Panc1 (cell line): ENCODE measurements at regions not wholly inside any gene's neighbourhood (a gene's known extent, or its start where the extent isn't known, plus 50 kb on each side); places are given as distances from the start of the nearest gene placed in this dataset.

ENCODE experiments used
- ATAC-seq: fragments of 200-7000 bp; cut with Tn5 transposase; 2 replicates; pipeline ENCODE4 v1.9.1; 2020; ENCODE audit warnings: mild to moderate bottlenecking, moderate library complexity
- BruUV-seq: library from RNA; stranded (reverse); fragments of 400-500 nt; replicated peaks from 2 replicates; lab custom pipeline; 2021; lab: Mats Ljungman, UMichigan
- CTCF ChIA-PET: fragments of 300-600 bp; sonication (Branson Sonifier 250); formaldehyde crosslinking; loops from one replicate; lab custom pipeline; 2022; ENCODE audit warnings: antibody characterized with exemption; lab: Charles Lee
- POLR2A ChIA-PET: fragments of 300-600 bp; sonication (Branson Sonifier 250); formaldehyde crosslinking; loops from one replicate; lab custom pipeline; 2022; ENCODE audit warnings: antibody characterized with exemption; lab: Charles Lee
- DNase-seq: peaks from one replicate; pipeline ENCODE4 v3.0.0-alpha.2; 2010; ENCODE audit warnings: low read depth, low spot score
- H3K27ac ChIP-seq: 2 replicates; pipeline ENCODE4 v1.5.1; 2011; ENCODE audit warnings: mild to moderate bottlenecking, low read length, inconsistent platforms
- H3K27me3 ChIP-seq: fragments of 200-500 bp; sonication (Bioruptor generic); 2 replicates; pipeline ENCODE4 v1.6.0; 2014; ENCODE audit warnings: low read length, inconsistent platforms; ENCODE audit not compliant: control insufficient read depth, insufficient read depth
- H3K36me3 ChIP-seq: fragments of 200-500 bp; sonication (Bioruptor generic); 2 replicates; pipeline ENCODE4 v1.5.1; 2014; ENCODE audit warnings: inconsistent platforms, mild to moderate bottlenecking, low read length, moderate library complexity; ENCODE audit not compliant: control insufficient read depth, insufficient read depth
- H3K4me1 ChIP-seq: 2 replicates; pipeline ENCODE4 v1.5.1; 2011; ENCODE audit warnings: inconsistent platforms, mild to moderate bottlenecking, low read length, moderate library complexity; ENCODE audit not compliant: control insufficient read depth, insufficient read depth
- H3K4me3 ChIP-seq, 2 experiments: 2 replicates each; pipeline ENCODE4 v1.5.1; 2011 to 2012; ENCODE audit warnings: low read depth in 2 of 2, low read length in 2 of 2, mild to moderate bottlenecking in 2 of 2, inconsistent platforms in 1 of 2, moderate library complexity in 1 of 2
- H3K9me3 ChIP-seq: fragments of 200-500 bp; sonication (Bioruptor generic); 2 replicates; pipeline ENCODE4 v1.5.1; 2014; ENCODE audit warnings: low read depth, mild to moderate bottlenecking, inconsistent platforms, low read length, moderate library complexity; ENCODE audit not compliant: control insufficient read depth, insufficient read depth
- POLR2AphosphoS5 ChIP-seq: IDR thresholded peaks from 2 replicates; pipeline ENCODE4 v1.6.1; 2012; ENCODE audit warnings: mild to moderate bottlenecking, low read depth, low read length, moderate library complexity
- SIN3A ChIP-seq: IDR thresholded peaks from 2 replicates; pipeline ENCODE4 v1.6.1; 2012; ENCODE audit warnings: low read depth, mild to moderate bottlenecking, low read length, moderate library complexity, borderline replicate concordance; ENCODE audit not compliant: insufficient read depth
- TCF7L2 ChIP-seq: IDR thresholded peaks from 2 replicates; pipeline ENCODE4 v1.6.1; 2011; ENCODE audit warnings: mild to moderate bottlenecking, low read depth, low read length, inconsistent platforms
- in situ Hi-C: cut with HindIII; loops from 2 replicates; pipeline ENCODE4 v1.10.0; 2016; ENCODE audit warnings: low sequenced_read_pairs, low pct_unique_long_range_greater_than_20kb
- intact Hi-C: fragments of 100-400 bp; cut with micrococcal nuclease; formaldehyde crosslinking; loops from one replicate; pipeline ENCODE4 v1.10.0; 2022; ENCODE audit not compliant: unreplicated experiment
- TF ChIP-seq, protein P1 (sequence below): fragments of 450-650 bp; IDR thresholded peaks from 2 replicates; pipeline ENCODE4 v1.5.1; 2017; ENCODE audit warnings: mild to moderate bottlenecking
- TF ChIP-seq, protein P2 (sequence below), 2 experiments: IDR thresholded peaks; 2 replicates each; pipeline ENCODE4 v1.6.1; 2011 to 2012; ENCODE audit warnings: low read depth in 2 of 2, control low read depth in 1 of 2, low read length in 1 of 2, mild to moderate bottlenecking in 1 of 2, moderate library complexity in 1 of 2; ENCODE audit not compliant: insufficient read depth in 1 of 2

- Histone ChIP-seq H3K4me3 (no peak overlapping the region), H3K9me3 (no peaks in the 10 kb centered on the region), H3K27me3 (peaks cover 23% of the 10 kb centered on the region), H3K27ac (no peak overlapping the region), H3K36me3 (no peaks in the 10 kb centered on the region), H3K4me1 (no peaks in the 10 kb centered on the region)
- intact Hi-C loops, result no loop called here
- ATAC-seq (no peak), DNase-seq (no peak)
- BruUV-seq, result no TSS peak
- TF ChIP-seq TCF7L2, result no peak
- no peak for TF ChIP-seq POLR2AphosphoS5
- TF ChIP-seq, protein P1, sequence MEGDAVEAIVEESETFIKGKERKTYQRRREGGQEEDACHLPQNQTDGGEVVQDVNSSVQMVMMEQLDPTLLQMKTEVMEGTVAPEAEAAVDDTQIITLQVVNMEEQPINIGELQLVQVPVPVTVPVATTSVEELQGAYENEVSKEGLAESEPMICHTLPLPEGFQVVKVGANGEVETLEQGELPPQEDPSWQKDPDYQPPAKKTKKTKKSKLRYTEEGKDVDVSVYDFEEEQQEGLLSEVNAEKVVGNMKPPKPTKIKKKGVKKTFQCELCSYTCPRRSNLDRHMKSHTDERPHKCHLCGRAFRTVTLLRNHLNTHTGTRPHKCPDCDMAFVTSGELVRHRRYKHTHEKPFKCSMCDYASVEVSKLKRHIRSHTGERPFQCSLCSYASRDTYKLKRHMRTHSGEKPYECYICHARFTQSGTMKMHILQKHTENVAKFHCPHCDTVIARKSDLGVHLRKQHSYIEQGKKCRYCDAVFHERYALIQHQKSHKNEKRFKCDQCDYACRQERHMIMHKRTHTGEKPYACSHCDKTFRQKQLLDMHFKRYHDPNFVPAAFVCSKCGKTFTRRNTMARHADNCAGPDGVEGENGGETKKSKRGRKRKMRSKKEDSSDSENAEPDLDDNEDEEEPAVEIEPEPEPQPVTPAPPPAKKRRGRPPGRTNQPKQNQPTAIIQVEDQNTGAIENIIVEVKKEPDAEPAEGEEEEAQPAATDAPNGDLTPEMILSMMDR, result no peak
- TF ChIP-seq, protein P2, sequence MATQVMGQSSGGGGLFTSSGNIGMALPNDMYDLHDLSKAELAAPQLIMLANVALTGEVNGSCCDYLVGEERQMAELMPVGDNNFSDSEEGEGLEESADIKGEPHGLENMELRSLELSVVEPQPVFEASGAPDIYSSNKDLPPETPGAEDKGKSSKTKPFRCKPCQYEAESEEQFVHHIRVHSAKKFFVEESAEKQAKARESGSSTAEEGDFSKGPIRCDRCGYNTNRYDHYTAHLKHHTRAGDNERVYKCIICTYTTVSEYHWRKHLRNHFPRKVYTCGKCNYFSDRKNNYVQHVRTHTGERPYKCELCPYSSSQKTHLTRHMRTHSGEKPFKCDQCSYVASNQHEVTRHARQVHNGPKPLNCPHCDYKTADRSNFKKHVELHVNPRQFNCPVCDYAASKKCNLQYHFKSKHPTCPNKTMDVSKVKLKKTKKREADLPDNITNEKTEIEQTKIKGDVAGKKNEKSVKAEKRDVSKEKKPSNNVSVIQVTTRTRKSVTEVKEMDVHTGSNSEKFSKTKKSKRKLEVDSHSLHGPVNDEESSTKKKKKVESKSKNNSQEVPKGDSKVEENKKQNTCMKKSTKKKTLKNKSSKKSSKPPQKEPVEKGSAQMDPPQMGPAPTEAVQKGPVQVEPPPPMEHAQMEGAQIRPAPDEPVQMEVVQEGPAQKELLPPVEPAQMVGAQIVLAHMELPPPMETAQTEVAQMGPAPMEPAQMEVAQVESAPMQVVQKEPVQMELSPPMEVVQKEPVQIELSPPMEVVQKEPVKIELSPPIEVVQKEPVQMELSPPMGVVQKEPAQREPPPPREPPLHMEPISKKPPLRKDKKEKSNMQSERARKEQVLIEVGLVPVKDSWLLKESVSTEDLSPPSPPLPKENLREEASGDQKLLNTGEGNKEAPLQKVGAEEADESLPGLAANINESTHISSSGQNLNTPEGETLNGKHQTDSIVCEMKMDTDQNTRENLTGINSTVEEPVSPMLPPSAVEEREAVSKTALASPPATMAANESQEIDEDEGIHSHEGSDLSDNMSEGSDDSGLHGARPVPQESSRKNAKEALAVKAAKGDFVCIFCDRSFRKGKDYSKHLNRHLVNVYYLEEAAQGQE (IDR thresholded peaks at IDR 0.05; ENCODE audit: insufficient read depth in 1 of 2, low read depth in 2 of 2, low read length in 1 of 2), result no peak
- no peak for TF ChIP-seq SIN3A
- ChIA-PET CTCF (no interaction called here), POLR2A (no interaction called here)
- in situ Hi-C loops, result no loop called here
Observed at GRCh38 chr11:120061036-120061760, 76.7 kb downstream of the TRIM29 start.

GRCh38 chr11:120060512-120060911 lies 77.4 kb downstream of the TRIM29 start:
- TF ChIP-seq, protein P2 (IDR thresholded peaks at IDR 0.05; ENCODE audit: insufficient read depth in 1 of 2, low read depth in 2 of 2, low read length in 1 of 2), result no peak
- TF ChIP-seq POLR2AphosphoS5 (no peak), SIN3A (no peak), TCF7L2 (no peak)
- TF ChIP-seq, protein P1, result no peak
- Histone ChIP-seq H3K9me3 (no peaks in the 10 kb centered on the region), H3K27ac (no peak overlapping the region), H3K27me3 (peaks cover 21% of the 10 kb centered on the region), H3K4me1 (no peaks in the 10 kb centered on the region), H3K4me3 (no peak overlapping the region), H3K36me3 (no peaks in the 10 kb centered on the region)
- in situ Hi-C loops (no loop called here), intact Hi-C loops (no loop called here)
- ChIA-PET POLR2A (no interaction called here), CTCF (no interaction called here)
- DNase-seq, result no peak
- no peak for ATAC-seq
- BruUV-seq, result no TSS peak
